Thyroid gland (tissue), 4 donors: ENCODE measurements at regions not wholly inside any gene's neighbourhood (a gene's known extent, or its start where the extent isn't known, plus 50 kb on each side); places are given as distances from the start of the nearest gene placed in this dataset.
"Not testable (repeated sequence)": the region's sequence is repeated elsewhere in the genome, so short reads cannot be mapped to it uniquely, and the experiment has no call there.

ENCODE experiments used
- DNase-seq, 2 donors: peaks; one replicate each; pipeline ENCODE4 v3.0.0-alpha.2; 2019
- H3K27ac ChIP-seq, 3 donors: fragments of 200-600 bp; sonication (generic); 1 replicate in 2 of 3; 2 replicates in 1 of 3; pipeline ENCODE4 v1.5.1; 2016 to 2019; ENCODE audit warnings: mild to moderate bottlenecking in 1 of 3, moderate library complexity in 1 of 3
- H3K27me3 ChIP-seq: fragments of 200-600 bp; sonication (generic); one replicate; pipeline ENCODE4 v1.5.1; 2019
- H3K36me3 ChIP-seq, 2 donors: fragments of 200-600 bp; sonication (generic); one replicate each; pipeline ENCODE4 v1.5.1; 2016 to 2019
- H3K4me1 ChIP-seq, 2 donors: fragments of 200-600 bp; sonication (generic); one replicate each; pipeline ENCODE4 v1.5.1; 2017 to 2019
- H3K4me3 ChIP-seq, 3 donors: fragments of 200-600 bp; sonication (generic); replicated peaks in 1 of 3; 1 replicate in 2 of 3; 2 replicates in 1 of 3; pipeline ENCODE4 v1.5.1; 2016; ENCODE audit warnings: mild to moderate bottlenecking in 1 of 3
- H3K9me3 ChIP-seq: fragments of 200-600 bp; sonication (generic); one replicate; pipeline ENCODE4 v1.5.1; 2017
- POLR2A ChIP-seq, 2 donors: fragments of 450-650 bp; IDR thresholded peaks; one replicate each; pipeline ENCODE4 v1.6.1; 2017; ENCODE audit warnings: antibody characterized with exemption in 2 of 2, mild to moderate bottlenecking in 2 of 2, moderate library complexity in 1 of 2
- WGBS, 2 donors: methylation state at CpG; one replicate each; pipeline ENCODE4 v1.1.5; 2017; 5-methylcytosine and 5-hydroxymethylcytosine counted together
- intact Hi-C: fragments of 100-400 bp; cut with DNase I; formaldehyde crosslinking; loops from one replicate; pipeline ENCODE4 v1.15.1; 2023
- TF ChIP-seq, protein P1 (sequence below), 6 experiments: fragments of 200-600 bp in 3 of 6; fragments of 450-650 bp in 3 of 6; sonication (generic) in 3 of 6; IDR thresholded peaks; one replicate each; pipeline ENCODE4 v1.5.1; 2016 to 2019; ENCODE audit warnings: antibody characterized with exemption in 6 of 6, mild to moderate bottlenecking in 2 of 6, inconsistent platforms in 1 of 6, moderate library complexity in 1 of 6

GRCh38 chr7:120060281-120060680 is 212.7 kb upstream of the KCND2 start:
- intact Hi-C loops = no loop called here
- Histone ChIP-seq H3K4me3 (no peak overlapping the region), H3K27ac (no peak overlapping the region), H3K27me3 (no peaks in the 10 kb centered on the region), H3K4me1 (no peaks in the 10 kb centered on the region), H3K9me3 (no peaks in the 10 kb centered on the region), H3K36me3 (no peaks in the 10 kb centered on the region)
- TF ChIP-seq, protein P1, sequence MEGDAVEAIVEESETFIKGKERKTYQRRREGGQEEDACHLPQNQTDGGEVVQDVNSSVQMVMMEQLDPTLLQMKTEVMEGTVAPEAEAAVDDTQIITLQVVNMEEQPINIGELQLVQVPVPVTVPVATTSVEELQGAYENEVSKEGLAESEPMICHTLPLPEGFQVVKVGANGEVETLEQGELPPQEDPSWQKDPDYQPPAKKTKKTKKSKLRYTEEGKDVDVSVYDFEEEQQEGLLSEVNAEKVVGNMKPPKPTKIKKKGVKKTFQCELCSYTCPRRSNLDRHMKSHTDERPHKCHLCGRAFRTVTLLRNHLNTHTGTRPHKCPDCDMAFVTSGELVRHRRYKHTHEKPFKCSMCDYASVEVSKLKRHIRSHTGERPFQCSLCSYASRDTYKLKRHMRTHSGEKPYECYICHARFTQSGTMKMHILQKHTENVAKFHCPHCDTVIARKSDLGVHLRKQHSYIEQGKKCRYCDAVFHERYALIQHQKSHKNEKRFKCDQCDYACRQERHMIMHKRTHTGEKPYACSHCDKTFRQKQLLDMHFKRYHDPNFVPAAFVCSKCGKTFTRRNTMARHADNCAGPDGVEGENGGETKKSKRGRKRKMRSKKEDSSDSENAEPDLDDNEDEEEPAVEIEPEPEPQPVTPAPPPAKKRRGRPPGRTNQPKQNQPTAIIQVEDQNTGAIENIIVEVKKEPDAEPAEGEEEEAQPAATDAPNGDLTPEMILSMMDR (IDR thresholded peaks at IDR 0.05) = no peak
- no peak for TF ChIP-seq POLR2A (IDR thresholded peaks at IDR 0.05)
- DNase-seq = no peak
- 87 to 88% methylated on average over 4 of the region's 4 CpGs for WGBS, 2 donors

- Histone ChIP-seq H3K36me3 (no peaks in the 10 kb centered on the region), H3K4me1 (no peaks in the 10 kb centered on the region), H3K4me3 (no peak overlapping the region), H3K9me3 (no peaks in the 10 kb centered on the region), H3K27me3 (no peaks in the 10 kb centered on the region), H3K27ac (no peak overlapping the region)
- WGBS, 2 donors = 88 to 93% methylated on average over 7 of the region's 7 CpGs
- intact Hi-C loops = no loop called here
- TF ChIP-seq POLR2A (IDR thresholded peaks at IDR 0.05) = no peak
- TF ChIP-seq, protein P1 (IDR thresholded peaks at IDR 0.05) = no peak
- no peak for DNase-seq
Observed at GRCh38 chr7:120060875-120061274, 212.1 kb upstream of the KCND2 start.

GRCh38 chr7:120064565-120064964 is 208.4 kb upstream of the KCND2 start:
- TF ChIP-seq, protein P1 (IDR thresholded peaks at IDR 0.05) = no peak
- TF ChIP-seq POLR2A (IDR thresholded peaks at IDR 0.05) = no peak
- intact Hi-C loops = no loop called here
- no peak overlapping the region for H3K27ac ChIP-seq

DNA sequence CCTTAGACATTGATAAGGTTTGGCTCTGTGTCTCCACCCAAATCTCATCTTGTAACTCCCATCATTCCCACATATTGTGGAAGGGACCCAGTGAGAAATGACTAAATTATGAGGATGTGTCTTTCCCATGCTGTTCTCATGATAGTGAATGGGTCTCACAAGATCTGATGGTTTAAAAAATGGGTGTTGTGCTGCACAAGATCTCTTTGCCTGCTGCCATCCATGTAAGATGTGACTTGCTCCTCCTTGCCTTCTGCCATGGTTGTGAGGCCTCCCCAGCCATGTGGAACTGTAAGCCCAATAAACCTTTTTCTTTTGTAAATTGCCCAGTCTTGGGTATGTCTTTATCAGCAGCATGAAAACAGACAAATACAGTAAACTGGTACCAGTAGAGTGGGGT is 206.1 kb upstream of the KCND2 start:
- intact Hi-C loops, H3K27me3 ChIP-seq, H3K27ac ChIP-seq, H3K36me3 ChIP-seq, H3K9me3 ChIP-seq, H3K4me1 ChIP-seq, H3K4me3 ChIP-seq, DNase-seq: not testable (repeated sequence)

More at GRCh38 chr7:120064565-120064964, 208.4 kb upstream of the KCND2 start:
- DNase-seq = no peak
- H3K4me3 ChIP-seq = no peak overlapping the region
- no peaks in the 10 kb centered on the region for H3K36me3 ChIP-seq
- no peaks in the 10 kb centered on the region for H3K9me3 ChIP-seq
- H3K4me1 ChIP-seq = no peaks in the 10 kb centered on the region
- H3K27me3 ChIP-seq = no peaks in the 10 kb centered on the region

- Histone ChIP-seq H3K27ac (no peak overlapping the region), H3K27me3 (no peaks in the 10 kb centered on the region), H3K4me1 (no peaks in the 10 kb centered on the region), H3K9me3 (no peaks in the 10 kb centered on the region), H3K4me3 (no peak overlapping the region), H3K36me3 (no peaks in the 10 kb centered on the region)
- DNase-seq = no peak
- 62 to 86% methylated on average over 1 of the region's 1 CpG for WGBS, 2 donors
- intact Hi-C loops = no loop called here
- TF ChIP-seq, protein P1 (IDR thresholded peaks at IDR 0.05) = no peak
Observed at GRCh38 chr7:120070201-120070600, 202.8 kb upstream of the KCND2 start.

GRCh38 chr7:120077777-120078176 is 195.2 kb upstream of the KCND2 start:
- DNase-seq = no peak
- TF ChIP-seq POLR2A (IDR thresholded peaks at IDR 0.05) = no peak
- TF ChIP-seq, protein P1 (IDR thresholded peaks at IDR 0.05) = no peak
- Histone ChIP-seq H3K4me3 (no peak overlapping the region), H3K4me1 (no peaks in the 10 kb centered on the region), H3K27ac (no peak overlapping the region), H3K27me3 (no peaks in the 10 kb centered on the region), H3K36me3 (no peaks in the 10 kb centered on the region), H3K9me3 (no peaks in the 10 kb centered on the region)
- intact Hi-C loops = no loop called here
- WGBS, 2 donors = 75 to 79% methylated on average over 3 of the region's 3 CpGs
